ENCODE measurements at regions not wholly inside any gene's neighbourhood (a gene's known extent, or its start where the extent isn't known, plus 50 kb on each side); places are given as distances from the start of the nearest gene placed in this dataset.
"Not testable (repeated sequence)": the region's sequence is repeated elsewhere in the genome, so short reads cannot be mapped to it uniquely, and the experiment has no call there.

DNA sequence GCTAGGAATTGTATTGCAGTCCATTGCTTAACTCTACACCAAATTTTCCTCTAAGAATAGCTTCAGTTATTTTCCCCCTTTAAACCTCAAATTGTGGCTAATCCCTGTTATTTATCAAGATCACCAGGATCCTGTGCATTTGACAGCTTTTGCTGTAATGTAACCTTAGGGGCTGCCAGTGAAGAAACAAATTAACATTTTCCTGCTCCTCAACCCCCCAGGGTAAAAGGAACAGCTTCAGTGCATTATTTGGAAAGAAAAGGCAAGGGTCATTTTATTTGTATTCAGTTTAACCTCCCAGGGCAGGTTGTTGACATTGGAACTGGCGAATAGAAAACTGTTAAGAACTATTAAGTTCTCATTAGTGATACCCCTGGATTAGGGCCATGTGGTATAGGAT lies 57.0 kb downstream of the PCDH20 start:
- no peak for DNase-seq (ENCODE audit: low read depth)

DNA sequence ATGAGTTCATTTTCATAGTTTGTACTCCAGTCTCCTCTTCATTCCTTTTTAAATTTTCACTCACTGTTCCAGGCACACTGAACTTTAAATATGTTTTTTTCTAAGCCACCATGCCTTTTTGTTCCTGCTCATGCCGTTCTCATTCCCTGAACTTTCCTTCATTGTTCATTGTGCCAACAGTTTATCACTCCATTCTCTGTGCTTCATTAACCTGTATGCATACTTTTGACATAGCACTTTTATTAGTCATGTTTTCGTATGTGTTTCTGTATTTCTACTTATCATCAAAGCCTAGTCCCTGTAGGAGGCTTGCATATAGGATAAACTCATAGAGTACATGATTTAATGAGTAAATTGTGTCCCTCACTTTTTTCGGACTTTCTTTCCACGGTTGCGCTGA lies 65.3 kb downstream of the PCDH20 start:
- no peak for DNase-seq (ENCODE audit: low read depth)

DNA sequence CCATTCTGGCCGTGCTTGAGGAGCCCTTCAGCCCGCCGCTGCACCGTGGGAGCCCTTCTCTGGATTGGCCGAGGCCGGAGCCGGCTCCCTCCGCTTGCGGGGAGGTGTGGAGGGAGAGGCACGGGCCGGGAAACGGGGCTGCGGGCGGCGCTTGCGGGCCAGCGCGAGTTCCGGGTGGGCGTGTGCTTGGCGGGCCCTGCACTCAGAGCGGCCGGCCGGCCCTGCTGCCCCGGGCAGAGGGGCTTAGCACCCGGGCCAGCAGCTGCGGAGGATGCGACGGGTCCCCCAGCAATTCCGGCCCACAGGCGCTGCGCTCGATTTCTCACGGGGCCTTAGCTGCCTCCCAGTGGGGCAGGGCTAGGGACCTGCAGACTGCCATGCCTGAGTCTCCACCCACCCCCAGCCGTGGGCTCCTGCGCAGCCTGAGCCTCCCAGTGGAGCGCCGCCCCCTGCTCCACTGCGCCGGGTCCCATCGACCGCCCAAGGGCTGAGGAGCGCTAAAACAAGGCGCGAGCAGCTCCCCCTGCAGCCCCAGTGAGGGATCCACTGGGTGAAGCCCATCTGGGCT lies 76.5 kb downstream of the PCDH20 start:
- DNase-seq (ENCODE audit: low read depth): no peak

DNA sequence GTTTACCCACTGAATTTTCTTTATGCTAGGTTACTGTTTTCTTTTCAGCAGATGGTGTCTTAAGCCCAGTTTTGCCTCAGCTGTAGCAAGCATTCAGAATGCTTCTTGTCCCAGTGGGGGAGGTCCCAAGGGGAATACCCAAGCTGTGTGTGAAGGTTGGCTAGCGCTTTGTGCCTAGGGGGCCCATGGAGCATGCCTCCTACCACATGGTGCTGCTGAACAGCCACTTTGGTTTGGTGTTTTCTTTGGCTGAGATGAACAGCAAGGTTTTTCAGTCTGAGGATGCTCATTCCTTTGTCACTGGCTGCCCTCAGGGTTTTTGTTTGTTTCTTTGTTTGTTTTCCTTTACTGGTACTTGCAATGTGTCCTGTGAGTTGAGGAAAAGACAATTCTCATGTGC lies 99.0 kb downstream of the PCDH20 start:
- no peak for DNase-seq (ENCODE audit: low read depth)

DNA sequence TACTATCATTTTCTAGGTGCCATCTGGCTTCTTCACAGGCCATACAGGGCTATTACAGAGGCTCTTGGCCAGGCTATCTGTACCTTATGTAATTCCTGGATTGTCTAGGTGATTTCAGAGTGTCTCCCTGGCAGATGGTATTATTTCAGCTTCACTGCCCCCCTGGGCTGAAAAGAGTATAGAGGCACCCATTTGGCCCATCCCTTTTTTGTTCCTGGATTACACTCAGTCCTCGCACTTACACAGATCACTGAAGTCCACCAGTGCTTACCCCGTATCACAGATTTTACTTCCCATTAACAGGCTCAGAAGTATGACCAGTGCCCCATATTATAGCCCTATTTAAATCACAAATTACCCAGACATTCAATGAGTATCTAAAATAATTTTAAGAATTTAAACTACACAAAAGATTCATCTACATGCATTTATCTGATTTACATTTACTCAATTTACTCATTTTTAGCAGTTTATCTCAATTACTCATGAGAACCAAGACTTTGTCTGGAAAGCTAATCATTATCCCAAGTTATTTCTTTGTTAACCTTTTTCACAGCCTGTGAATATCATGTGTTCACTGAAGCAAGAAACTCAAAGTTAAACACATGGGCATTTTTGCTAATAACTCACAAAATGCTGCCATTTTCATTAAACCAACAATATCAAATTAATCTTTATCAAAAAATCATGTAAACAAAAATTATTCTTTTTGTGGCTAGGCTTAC lies 121.0 kb downstream of the PCDH20 start:
- no peak for DNase-seq (ENCODE audit: low read depth)

DNA sequence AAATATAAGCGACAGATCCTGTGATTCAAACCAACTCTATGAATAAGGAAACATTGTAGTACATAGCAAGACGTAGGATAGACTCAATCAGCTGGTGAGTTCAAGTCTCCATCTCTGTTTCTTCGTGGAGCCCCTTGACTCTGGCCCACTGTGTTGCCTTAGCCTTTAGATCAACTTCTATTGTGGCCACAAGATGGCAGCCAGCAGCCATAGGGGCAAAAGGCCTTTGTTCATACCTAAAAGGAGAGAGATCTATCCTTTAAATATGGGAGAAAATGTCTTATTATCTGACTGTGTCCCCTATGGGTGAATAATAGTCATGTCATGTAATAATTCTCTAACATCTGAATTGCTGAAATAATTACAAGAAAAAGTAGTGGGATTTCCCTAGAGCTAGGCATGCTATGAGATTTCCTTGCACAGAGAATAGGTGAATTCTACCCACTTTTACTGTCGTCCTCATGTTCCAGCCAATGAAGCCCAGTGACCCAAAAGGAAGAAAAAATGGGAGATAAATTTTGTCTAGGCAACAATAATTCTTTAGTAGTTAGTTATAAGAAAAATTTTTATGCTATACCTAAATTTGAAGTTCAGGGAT lies 129.4 kb downstream of the PCDH20 start:
- DNase-seq (ENCODE audit: low read depth): no peak

DNA sequence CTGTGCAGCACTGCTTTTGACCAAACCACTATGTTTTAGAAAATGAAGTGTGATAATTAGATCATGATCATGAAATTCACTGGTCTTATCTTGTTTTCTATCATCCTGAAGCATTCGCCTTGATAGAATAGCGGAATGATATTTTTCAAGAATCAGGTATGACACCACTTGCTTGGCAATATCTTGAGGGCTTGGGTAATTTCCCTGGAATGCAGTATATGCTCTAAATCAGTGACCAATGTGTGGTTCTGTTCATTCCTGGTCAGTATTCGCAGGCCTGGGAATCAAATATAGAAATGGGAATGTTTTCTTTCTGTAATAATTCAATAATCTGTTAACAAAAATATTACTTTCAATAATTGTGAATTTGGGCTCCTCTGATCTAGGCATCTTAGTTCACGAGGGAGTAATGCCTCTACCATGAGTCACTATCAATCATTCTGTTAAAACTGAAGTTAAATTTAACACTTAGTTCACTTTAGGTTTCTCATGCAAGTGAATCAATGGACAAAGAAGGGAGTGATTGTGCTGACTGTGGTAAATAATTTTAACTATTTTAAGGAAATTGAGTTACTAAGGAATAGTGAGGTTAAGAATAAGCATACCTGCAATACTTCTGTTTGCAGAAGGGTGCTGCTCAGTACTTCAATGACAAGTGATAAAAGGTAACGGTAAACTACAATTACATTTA lies 137.9 kb downstream of the PCDH20 start:
- no peak for DNase-seq (ENCODE audit: low read depth)

DNA sequence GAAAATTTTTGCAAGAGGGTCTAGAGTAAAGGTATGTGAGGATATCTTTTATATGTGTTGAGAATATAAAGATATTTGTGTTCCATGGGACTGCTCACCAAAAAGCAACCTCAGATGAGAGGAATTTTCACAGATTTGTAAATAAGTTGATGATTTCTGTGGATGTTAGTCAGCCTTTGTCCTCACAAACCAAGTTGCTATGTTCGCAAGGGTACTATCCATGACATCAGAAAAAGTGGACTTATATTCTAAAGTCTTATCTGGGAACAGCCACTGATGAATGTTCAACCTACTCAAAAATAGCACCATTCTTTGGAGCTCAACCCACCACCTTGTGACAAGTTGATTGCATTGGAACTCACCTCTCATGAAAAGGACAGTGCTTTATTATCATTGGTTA lies 138.6 kb downstream of the PCDH20 start:
- no peak for DNase-seq (ENCODE audit: low read depth)

DNA sequence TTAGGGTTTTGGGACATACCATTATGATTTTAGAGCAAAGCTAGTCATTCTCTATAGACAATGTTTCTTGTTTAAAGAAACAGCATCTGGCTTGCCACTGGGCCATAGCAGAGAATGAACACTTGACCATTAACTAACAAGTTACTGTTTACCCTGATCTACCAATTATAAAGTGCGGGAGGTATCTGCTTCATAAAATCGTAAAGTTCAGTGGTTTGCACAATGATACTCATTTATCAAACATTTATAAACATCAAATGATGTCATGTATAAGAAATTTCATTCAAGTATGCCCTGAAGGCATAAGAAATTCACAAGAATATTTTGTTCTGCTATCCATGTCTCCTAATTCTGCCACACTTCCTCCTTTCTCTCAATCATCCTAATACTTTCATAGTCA lies 139.2 kb downstream of the PCDH20 start:
- no peak for DNase-seq (ENCODE audit: low read depth)

DNA sequence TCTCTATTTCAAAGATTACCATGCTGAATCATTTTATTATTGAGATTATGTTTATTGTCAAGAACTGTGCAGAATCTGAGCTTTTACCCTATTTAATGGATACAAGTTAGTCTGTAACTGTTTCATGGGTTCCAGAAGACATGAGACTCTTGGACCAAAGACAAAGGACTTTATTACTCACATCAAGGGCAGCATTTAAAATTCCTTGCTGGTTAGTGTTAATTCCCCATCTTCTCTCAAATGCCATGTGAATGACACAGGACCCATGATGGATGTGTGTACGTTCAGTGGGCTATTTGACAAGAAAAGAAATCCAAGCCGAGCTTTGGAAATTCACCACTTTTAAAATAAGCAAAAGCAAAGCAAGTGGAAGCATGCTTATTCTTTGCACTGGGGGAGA lies 139.9 kb downstream of the PCDH20 start:
- no peak for DNase-seq (ENCODE audit: low read depth)

DNA sequence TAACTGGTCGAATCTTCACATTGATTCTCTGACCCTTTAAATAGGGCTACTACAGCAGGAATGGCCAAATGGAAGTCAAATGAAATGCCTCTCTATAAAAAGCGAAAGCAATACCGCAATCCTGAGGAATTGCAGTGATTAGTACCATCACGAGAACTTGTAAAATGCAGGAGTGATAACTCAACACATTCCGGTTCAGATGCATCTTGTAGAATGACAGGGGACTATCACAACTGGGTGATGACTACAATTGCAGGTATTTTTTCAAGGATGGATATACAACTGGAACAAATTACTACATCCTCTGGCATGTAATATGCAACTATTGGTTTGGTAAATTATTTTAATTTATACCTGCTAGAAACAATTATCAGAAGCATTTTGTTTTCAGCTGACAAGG lies 140.4 kb downstream of the PCDH20 start:
- no peak for DNase-seq (ENCODE audit: low read depth)

DNA sequence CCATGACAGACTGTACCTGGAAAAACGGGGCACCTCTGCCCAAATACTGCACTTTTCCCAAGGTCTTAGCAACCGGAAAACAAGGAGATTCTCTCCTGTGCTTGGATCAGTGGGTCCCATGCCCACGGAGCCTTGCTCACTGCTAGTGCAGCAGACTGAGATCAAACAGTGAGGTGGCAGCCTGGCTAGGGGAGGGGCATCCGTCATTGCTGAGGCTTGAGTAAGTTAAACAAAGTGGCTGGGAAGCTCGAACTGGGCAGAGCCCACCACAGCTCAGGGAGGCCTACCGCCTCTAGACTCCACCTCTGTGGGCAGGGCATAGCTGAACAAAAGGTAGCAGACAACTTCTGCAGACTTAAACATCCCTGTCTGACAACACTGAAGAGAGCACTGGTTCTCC lies 148.8 kb downstream of the PCDH20 start:
- not testable (repeated sequence) for DNase-seq (ENCODE audit: low read depth)

DNA sequence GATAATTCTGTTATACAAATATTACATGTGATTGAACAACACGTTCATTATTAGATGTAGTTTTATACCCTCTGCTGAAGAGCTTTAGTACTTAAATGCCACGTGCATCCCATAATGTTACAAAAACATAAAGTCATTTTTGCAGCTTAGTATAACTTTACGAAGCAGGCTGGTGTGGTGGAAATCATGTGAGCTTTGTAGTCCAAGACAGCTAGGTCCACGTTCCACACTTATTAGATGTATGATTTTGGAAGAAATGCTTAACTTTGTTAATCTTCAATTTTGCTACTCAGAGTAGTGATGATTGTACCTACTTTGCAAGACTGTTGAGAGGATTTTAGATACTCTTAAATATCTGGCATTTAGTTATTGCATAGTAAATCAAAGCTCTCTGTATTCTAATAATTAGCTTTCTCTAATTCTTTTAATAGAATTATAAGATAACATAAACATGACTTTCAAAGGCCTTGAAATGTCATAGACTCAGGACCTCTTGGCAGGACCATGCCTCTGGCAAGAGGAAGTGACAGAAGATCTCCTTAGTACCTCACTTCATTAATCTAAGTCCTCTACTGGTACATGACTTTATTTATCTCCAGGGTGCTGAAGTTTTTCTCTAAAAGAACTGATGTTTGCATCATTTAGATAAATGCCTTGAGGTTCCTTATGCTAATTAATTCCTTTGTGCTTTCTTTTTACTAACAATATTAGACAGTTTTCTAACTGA lies 153.7 kb downstream of the PCDH20 start:
- DNase-seq (ENCODE audit: low read depth): no peak

DNA sequence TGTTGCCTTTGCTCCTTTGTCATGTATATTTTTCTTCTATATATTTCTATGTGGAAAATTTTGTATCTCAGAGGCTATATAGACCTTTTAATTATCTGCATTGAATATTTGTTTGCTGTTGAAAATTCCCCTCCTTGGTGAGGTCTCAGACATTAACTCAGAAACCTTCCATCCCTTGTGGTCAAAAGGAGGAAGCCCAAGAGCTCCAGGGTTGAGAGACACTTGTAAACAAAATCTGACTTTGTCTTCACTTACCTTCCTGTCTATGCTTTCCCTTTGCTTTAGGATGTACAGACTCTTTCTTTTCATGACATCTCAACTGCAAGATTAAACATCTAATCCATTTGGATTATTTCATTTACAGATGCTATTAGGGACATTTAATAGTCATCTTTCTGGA lies 157.5 kb downstream of the PCDH20 start:
- no peak for DNase-seq (ENCODE audit: low read depth)

DNA sequence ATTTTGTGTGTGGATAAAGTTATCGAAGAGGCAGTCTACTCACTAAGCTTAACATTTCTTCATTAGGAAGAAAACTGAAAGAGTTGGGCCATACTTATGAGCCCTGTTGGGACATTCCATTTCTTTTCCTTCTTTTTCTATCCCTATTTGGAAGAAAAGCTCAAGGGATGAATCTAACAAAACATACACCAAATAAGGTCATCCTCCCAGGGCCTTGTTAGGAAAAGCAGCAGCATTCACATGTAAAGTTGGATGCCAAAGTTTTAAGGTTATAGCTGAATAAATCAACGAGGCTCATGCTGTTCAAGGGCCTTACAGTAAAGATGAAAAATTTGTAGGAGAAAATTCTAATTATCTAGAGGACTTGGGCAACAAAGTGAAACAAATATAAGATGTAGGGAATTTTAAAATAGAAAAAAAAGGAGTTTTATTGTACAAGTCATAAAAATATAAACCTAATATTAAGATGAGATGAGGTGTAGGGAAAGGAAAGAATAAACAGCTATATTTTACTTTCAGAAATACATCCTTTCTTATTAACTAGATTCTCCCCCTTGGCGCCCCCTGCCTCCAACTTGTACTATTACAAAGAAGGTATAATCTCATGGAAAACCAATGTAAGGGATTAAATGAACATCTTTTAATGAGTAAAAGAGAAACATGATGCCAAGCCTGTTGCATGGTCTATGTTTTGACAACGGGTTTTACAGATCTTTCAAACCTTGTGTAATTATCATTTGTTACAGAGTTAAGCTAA lies 160.4 kb downstream of the PCDH20 start:
- no peak for DNase-seq (ENCODE audit: low read depth)

DNA sequence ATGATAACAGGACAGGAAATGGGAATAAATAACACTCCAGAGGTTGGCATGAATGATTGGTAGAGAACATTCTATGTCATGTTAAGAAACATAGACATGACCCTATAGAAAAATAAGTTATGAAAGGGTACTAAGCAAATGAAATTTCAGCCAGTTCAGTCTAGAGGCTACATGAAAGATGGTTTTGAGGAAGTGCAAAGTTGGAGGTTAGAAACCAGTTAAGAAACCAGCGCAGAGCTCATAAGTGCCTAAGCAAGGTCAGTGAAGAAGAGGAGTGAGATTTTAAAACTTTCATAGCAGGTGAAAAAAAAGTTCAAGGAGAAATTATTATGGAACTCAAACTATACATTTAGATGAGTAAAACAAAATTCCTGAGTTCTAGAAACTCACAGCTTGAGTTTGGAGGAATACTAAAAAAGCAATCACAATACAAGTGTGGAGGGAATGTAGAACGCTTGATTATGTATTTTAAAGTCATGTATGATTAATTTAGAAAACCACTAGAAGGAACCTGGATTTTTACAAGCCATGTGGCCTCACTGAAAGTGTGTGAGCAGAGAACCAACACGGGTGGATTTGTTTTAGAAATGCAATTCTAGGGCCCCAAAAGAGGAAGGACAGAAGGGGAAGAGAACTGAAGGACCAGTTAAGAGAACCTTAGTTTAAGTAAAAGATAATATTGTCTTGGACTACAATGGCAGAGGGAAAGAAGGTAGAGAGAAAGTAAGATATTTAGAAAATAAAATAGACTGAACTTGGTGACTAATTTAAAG lies 162.4 kb downstream of the PCDH20 start:
- DNase-seq (ENCODE audit: low read depth): no peak

DNA sequence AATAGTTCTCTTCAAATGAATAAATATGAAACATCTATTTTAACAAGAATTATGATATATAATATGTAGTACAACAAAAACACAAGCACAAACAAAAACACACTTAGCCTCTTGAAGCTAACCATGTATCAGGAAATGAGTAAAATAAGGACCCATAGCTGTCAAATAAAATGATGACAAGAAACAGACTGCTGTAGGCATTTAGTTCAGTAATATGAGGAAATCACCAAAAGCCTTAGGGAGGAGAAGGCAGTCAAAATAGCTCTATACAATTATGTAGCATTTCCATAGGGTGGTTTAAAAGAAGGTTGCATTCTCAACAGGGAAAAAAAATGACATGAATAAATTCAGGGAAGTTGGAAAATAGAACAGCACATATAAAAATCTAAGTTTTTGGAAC lies 163.4 kb downstream of the PCDH20 start:
- no peak for DNase-seq (ENCODE audit: low read depth)

DNA sequence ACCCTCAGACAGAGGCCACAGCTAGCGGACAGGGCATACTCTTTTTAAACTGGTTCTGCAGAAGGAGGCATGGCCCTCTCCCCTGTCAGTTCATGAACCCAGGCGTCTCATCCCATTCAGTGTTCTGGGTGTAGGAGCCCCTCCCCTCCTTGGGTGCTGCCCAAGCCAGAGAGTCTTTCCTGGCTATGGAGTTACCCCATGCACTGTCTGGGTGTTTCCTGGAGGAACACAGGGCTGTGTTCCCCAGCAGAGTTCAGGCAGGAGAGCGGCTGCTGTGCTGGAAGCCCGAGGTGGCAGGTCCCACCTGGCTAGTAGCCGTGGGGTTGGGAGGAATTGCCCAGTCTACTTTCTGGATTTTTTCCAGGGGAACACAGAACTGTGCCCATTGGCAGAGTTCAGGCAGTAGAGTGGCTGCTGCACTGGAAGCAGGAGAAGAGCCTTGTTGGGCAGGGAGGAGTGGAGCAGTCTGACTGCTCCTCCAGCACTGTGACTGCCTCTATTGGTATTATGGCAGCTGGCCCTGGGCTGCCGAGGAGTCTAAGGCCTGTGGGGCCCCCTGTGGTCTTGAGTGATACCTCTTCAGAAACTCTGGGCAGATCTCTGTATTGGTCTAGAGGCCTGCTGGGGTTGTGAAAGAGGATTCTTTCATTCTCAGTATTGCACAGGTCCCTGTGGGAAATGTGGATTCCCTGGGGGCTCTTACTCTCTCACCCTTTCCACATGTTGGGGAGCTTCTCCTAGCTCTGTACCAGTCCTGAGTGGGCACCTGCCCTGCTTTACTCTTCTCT lies 168.3 kb downstream of the PCDH20 start:
- no peak for DNase-seq (ENCODE audit: low read depth)

DNA sequence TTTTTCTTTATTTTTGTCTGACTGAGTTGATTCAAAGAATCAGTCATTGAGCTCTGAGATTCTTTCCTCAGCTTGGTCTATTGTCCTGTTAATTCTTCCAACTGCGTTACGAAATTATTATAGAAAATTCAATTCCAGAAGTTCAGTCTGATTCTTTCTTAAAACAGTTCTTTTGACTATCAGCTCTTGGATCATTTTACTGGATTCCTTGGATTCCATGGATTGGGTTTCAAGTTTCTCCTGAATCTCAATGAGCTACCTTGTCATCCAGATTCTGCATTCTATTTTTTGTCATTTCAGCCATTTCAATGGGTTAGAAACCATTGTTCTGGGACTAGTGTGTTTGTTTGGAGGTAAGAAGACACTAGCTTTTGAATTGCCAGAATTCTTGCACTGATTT lies 169.3 kb downstream of the PCDH20 start:
- DNase-seq (ENCODE audit: low read depth): no peak

DNA sequence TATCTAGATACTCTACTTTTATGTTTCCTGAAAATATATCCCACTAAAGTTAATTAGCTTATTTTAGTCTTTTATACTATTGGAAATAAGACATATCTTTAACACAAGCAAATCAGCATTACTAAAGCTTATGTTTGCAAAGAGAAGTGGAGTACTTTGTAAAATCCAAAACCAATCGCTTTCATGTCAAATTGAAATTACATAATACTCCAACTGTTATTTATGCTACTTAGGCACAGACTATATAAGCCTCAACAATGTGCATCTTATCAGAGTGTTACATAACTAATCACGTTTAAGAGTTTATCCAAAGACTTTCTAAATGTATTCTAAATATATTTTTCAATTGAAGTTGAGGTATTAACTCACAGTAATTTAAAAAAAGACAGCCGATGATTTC lies 200.0 kb downstream of the PCDH20 start:
- no peak for DNase-seq (ENCODE audit: low read depth)

Data from non-pigmented ciliary epithelial cell (primary cell).